Common myeloid progenitor, CD34-positive (primary cell): ENCODE measurements at regions not wholly inside any gene's neighbourhood (a gene's known extent, or its start where the extent isn't known, plus 50 kb on each side); places are given as distances from the start of the nearest gene placed in this dataset.

ENCODE experiments used
- CTCF ChIA-PET: fragments of 350-600 bp; sonication (Branson Sonifier 250); formaldehyde crosslinking; loops from one replicate; lab custom pipeline; 2021; ENCODE audit warnings: antibody characterized with exemption; lab: Charles Lee
- POLR2A ChIA-PET: fragments of 350-600 bp; sonication (Branson Sonifier 250); formaldehyde crosslinking; loops from one replicate; lab custom pipeline; 2021; ENCODE audit warnings: antibody characterized with exemption; lab: Charles Lee
- DNase-seq, 3 donors: peaks; one replicate each; pipeline versions ENCODE4 v3.0.0 to v3.0.0-alpha.2; 2013
- H3K27ac ChIP-seq, 2 experiments: 1 replicate in 1 of 2; 2 replicates in 1 of 2; pipeline ENCODE4 v1.7.0; 2013; ENCODE audit warnings: inconsistent platforms in 2 of 2, low read length in 2 of 2, mild to moderate bottlenecking in 2 of 2, low read depth in 1 of 2, moderate library complexity in 1 of 2; ENCODE audit not compliant: severe bottlenecking in 2 of 2, insufficient read depth in 1 of 2, poor library complexity in 1 of 2
- H3K27me3 ChIP-seq, 5 experiments: replicated peaks in 2 of 5; 1 replicate in 3 of 5; 2 replicates in 2 of 5; pipeline versions ENCODE4 v1.6.1 to v1.7.0; 2013; ENCODE audit warnings: low read length in 4 of 5, mild to moderate bottlenecking in 2 of 5, moderate library complexity in 2 of 5, inconsistent platforms in 1 of 5; ENCODE audit not compliant: insufficient read depth in 5 of 5, control insufficient read depth in 4 of 5
- H3K36me3 ChIP-seq, 4 experiments: 1 replicate in 2 of 4; 2 replicates in 2 of 4; pipeline versions ENCODE4 v1.6.1 to v1.7.0; 2013; ENCODE audit warnings: low read length in 3 of 4, control low read depth in 1 of 4, mild to moderate bottlenecking in 1 of 4; ENCODE audit not compliant: control insufficient read depth in 4 of 4, insufficient read depth in 4 of 4
- H3K4me1 ChIP-seq, 4 experiments: 1 replicate in 3 of 4; 2 replicates in 1 of 4; pipeline versions ENCODE4 v1.6.1 to v1.7.1; 2013; ENCODE audit warnings: low read length in 3 of 4, mild to moderate bottlenecking in 3 of 4, control low read depth in 1 of 4, inconsistent platforms in 1 of 4, moderate library complexity in 1 of 4; ENCODE audit not compliant: control insufficient read depth in 4 of 4, insufficient read depth in 4 of 4; ENCODE audit errors: control extremely low read depth in 1 of 4
- H3K4me3 ChIP-seq, 7 experiments: 1 replicate in 4 of 7; 2 replicates in 3 of 7; pipeline versions ENCODE4 v1.5.1 to v1.7.0; 2013; ENCODE audit warnings: mild to moderate bottlenecking in 7 of 7, low read length in 6 of 7, moderate library complexity in 6 of 7, inconsistent platforms in 2 of 7, low read depth in 2 of 7, control low read depth in 1 of 7; ENCODE audit not compliant: insufficient read depth in 4 of 7, control insufficient read depth in 1 of 7; ENCODE audit errors: extremely low read depth in 1 of 7
- H3K9me3 ChIP-seq, 5 experiments: 1 replicate in 4 of 5; 2 replicates in 1 of 5; pipeline versions ENCODE4 v1.6.1 to v1.7.1; 2013; ENCODE audit warnings: low read length in 4 of 5, mild to moderate bottlenecking in 2 of 5, inconsistent platforms in 1 of 5, low read depth in 1 of 5, moderate library complexity in 1 of 5; ENCODE audit not compliant: control insufficient read depth in 4 of 5, insufficient read depth in 2 of 5; ENCODE audit errors: control extremely low read depth in 1 of 5
- WGBS: methylation state at CpG from one replicate; pipeline ENCODE4 v1.1.5; 2013; ENCODE audit not compliant: insufficient coverage; 5-methylcytosine and 5-hydroxymethylcytosine counted together

DNA sequence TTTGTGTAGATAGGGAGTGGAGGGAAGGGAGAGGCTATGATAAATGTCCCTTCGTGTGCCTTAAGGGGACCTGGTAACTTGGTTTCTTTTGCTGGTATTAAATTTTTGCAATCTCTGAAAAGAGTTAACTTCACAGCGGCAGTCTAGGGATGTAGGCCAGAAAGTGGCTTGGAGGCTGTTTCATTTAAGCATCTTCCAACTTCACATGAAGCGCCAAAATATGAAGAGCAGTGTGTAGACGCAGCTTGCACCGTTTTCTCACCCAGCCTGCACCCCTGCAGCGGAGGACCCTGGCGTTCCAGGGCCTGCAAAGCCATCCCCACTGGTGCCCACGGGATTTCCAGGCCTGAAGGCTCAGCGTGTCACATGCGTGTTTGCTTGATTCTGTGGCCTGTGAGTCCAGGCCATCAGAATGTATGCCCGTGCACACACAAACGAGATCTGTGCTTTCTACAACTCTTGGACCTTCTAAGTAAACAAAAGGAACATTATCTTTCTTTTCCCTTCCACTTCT is 87.2 kb upstream of the EPB41L3 start:
- ChIA-PET CTCF (no interaction called here), POLR2A (no interaction called here)
- 91% methylated on average over 11 of the region's 12 CpGs for WGBS
- Histone ChIP-seq H3K27me3 (peaks cover 15 to 68% (median 33%) of the 10 kb centered on the region in 5 experiments), H3K9me3 (peaks cover 0 to 2% (median 0%) of the 10 kb centered on the region in 5 experiments), H3K4me3 (peak overlapping the region in 2 of 7 experiments; percentile 76 to 79), H3K27ac (no peak overlapping the region), H3K36me3 (no peaks in the 10 kb centered on the region), H3K4me1 (peaks cover 0 to 32% (median 25%) of the 10 kb centered on the region in 4 experiments)
- no peak for DNase-seq

DNA sequence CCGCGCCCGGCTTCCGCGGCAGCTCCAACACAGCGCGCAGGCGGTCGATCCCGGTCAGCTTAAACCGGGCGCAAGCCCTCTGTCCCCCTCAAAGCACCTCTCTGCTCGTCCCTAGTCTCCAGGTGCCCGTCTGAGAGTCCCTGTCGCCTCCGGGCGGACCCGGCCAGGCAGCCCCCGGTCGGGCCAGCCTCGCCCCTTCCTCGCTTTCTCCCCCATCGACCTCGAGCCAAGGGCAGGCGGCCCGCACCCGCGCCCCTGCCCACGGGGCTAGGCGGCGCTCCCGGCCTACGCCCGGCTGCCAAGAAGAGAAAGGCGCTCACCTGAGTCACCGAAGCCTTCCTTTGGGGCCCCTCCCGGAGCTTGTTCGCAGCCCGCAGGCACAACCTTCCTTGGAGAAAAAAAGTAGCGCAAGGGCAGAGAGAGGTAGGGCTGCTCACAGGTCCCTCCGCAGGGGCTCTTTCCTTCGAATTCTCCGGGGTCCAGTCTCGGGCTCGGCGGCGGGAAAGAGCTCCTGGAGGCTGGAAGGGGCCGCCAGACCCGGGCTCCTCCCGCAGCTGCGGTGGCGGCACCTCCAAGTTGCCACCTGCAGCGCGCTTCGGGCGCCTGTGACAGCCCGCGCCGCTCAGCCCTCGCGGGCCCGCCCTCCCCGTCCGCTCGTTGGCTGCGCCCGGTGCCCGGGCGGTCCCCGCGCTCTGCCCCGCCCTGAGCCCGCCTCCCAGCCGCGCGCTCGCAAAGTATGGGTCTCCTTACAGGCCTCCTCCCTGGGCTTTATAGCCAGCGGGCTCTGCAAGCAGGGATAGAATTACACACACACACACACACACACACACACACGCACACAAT is 86.5 kb upstream of the EPB41L3 start:
- H3K4me1 ChIP-seq = peaks cover 0 to 32% (median 25%) of the 10 kb centered on the region in 4 experiments
- CTCF ChIA-PET = interaction anchor here (1.2 kb wide), 1 partner anchor 9 kb away, joined by 3 read pairs; no protein-coding TSS in a partner anchor
- POLR2A ChIA-PET = no interaction called here
- peak; percentile 64 to 81 (median 73) for DNase-seq
- H3K36me3 ChIP-seq = no peaks in the 10 kb centered on the region
- WGBS = under 1% methylated on average over 58 of the region's 79 CpGs
- H3K4me3 ChIP-seq = peak overlapping the region; percentile 23 to 79 (median 62)
- H3K27ac ChIP-seq = no peak overlapping the region
- peaks cover 15 to 74% (median 37%) of the 10 kb centered on the region in 5 experiments for H3K27me3 ChIP-seq
- peaks cover 0 to 2% (median 0%) of the 10 kb centered on the region in 5 experiments for H3K9me3 ChIP-seq

DNA sequence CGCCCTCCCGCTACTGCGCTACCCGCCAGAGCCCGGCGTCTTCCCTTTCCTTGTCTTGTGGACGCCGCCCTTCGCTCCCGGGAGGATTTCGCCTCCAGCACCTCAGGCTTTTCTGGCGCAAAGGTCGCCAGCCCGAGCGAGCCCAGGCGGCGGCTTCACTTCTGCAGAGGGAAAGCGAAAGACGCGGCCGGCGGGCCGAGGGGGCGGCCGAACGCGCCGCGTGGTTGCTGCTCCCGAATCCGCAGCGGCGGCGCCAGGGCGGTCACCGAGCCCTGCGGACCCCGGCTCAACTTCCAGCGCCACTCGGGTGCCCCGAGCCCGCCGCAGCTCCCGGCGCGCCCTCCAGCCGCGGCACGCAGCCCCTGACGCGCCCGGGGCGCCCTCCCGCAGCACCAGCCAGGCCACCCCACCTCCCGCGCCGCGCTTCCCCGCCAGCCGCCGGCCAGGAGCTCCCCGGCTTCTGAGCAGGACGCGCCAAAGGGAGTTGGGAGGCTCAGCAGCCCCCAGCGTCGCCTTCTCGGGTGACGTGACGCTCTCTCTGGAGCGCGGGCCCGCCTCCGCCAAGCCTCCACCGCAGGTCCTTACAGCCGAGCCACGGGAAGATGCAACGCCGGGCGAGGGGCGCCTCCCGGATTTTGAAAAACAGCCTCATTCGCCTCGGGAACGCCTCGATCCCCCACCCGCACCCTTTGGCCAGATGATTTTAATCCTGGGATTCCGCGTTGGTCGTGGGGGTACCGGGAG is 84.9 kb upstream of the EPB41L3 start:
- Histone ChIP-seq H3K36me3 (no peaks in the 10 kb centered on the region), H3K4me1 (peaks cover 0 to 40% (median 27%) of the 10 kb centered on the region in 4 experiments), H3K4me3 (peak overlapping the region; percentile 50 to 79 (median 62)), H3K27ac (no peak overlapping the region), H3K9me3 (peaks cover 0 to 2% (median 0%) of the 10 kb centered on the region in 5 experiments), H3K27me3 (peaks cover 15 to 78% (median 37%) of the 10 kb centered on the region in 5 experiments)
- DNase-seq = peak; percentile 9 to 60 (median 51)
- ChIA-PET POLR2A (no interaction called here), CTCF (interaction anchor here (0.6 to 1.1 kb wide), 3 partner anchors 9 to 554 kb away, joined by 3 to 4 read pairs (median 3); no protein-coding TSS in a partner anchor)
- WGBS = under 1% methylated on average over 83 of the region's 90 CpGs

DNA sequence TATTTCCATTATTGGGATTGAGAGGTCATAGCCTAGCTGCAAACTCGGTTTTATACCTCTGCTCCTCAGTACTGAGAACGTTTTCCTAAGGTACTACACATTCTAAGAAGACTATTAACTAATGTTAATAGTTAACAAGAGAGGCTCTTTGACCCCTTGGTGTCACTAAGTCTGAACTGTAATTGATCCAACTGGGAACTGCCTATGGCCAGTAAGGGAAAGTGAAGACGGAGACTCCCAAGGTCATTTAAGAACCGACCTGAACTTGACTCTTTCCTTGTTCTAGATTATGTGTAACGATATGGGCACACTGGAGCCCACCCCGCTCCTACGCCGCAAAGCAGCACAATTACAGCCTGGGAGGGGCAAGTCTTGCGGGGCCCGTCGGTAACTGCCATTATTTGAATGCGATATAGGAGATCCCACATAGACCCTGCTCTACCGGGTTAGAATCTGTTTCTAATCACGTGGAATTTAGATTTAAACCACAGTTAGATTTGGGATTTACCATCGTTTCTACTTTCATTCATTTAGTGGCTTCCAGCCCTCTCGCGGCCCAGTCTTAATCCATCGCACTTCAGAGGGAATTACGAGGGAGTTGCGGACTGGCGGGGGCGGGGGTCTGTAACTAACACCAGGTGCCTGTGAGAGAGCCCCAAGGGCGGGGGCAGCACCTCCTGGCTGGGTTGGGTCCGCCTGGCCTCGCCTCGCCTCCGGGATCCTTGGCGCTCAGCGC is 84.1 kb upstream of the EPB41L3 start:
- peak overlapping the region; percentile 50 to 79 (median 62) for H3K4me3 ChIP-seq
- ChIA-PET CTCF (interaction anchor here (1.1 kb wide), 1 partner anchor 553 kb away, joined by 3 read pairs; no protein-coding TSS in a partner anchor), POLR2A (no interaction called here)
- no peak overlapping the region for H3K27ac ChIP-seq
- H3K36me3 ChIP-seq = no peaks in the 10 kb centered on the region
- peak in 1 of 3 donors; percentile 11 for DNase-seq
- peaks cover 0 to 40% (median 27%) of the 10 kb centered on the region in 4 experiments for H3K4me1 ChIP-seq
- H3K9me3 ChIP-seq = peaks cover 0 to 2% (median 0%) of the 10 kb centered on the region in 5 experiments
- peaks cover 15 to 78% (median 35%) of the 10 kb centered on the region in 5 experiments for H3K27me3 ChIP-seq
- WGBS = 18% methylated on average over 16 of the region's 29 CpGs

DNA sequence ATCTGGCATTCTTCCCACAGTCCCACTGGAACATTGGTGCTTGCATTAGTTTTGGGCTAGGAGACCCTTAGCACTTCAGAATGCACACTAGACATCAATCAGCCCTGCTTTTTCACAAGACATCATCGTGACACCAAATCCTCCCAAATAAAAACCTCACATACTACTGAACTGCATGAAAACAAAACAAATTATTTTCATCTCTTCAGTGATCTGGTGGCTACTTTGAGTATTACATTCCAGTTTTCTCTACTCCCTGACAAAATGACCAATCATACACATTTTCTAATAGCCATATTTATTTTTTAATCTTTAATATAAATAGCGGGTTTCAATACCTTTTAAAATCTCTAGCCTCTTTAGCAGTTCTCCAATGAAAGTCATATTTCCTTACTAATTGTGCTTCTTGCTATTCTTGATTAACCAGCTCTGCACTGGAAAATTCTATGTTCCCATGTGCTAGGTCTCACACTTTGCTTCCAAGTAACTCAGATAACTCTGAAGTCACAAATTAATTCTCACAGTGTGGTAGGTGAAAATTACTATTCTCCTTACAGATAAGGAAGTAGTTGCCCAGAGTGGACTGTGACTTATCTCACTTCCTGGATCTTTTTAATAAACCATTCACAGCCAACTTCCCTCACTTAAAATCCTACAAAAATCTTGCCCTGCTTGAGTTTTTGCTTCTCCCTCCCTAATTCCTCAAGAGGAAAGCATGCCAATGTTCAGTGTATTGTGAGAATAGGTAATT is 82.5 kb upstream of the EPB41L3 start:
- WGBS = 83% methylated on average over 1 of the region's 2 CpGs
- Histone ChIP-seq H3K27me3 (peaks cover 12 to 63% (median 25%) of the 10 kb centered on the region in 5 experiments), H3K9me3 (no peaks in the 10 kb centered on the region), H3K27ac (no peak overlapping the region), H3K4me3 (no peak overlapping the region), H3K4me1 (peaks cover 0 to 40% (median 27%) of the 10 kb centered on the region in 4 experiments), H3K36me3 (no peaks in the 10 kb centered on the region)
- CTCF ChIA-PET = interaction anchor here (2.1 kb wide), 1 partner anchor 25 kb away, joined by 6 read pairs; no protein-coding TSS in a partner anchor
- peak in 1 of 3 donors; percentile 12 for DNase-seq
- POLR2A ChIA-PET = no interaction called here

DNA sequence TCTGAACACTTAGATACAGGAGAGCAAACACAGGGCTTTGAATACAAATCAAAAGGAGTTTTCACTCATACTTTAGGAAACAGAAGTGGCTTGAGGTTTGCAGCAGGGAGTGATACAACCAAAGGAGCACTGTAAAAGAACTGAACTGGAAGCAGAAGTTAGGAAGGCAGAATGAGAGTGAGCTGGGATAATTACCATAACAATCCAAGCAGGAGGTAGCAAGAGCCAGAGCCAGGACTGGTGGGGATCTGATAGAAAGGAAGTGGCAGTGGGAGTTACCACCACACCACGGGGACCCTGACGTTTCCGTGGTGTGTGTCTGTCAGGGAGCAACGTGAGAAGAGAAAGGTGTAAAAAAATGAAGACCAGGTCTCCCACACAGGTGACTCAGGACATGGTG is 81.3 kb upstream of the EPB41L3 start:
- no peaks in the 10 kb centered on the region for H3K36me3 ChIP-seq
- H3K4me3 ChIP-seq = no peak overlapping the region
- WGBS = 0% methylated on average over 4 of the region's 4 CpGs
- peaks cover 0 to 32% (median 22%) of the 10 kb centered on the region in 4 experiments for H3K4me1 ChIP-seq
- CTCF ChIA-PET = interaction anchor here (0.6 to 2.1 kb wide), 3 partner anchors 24 to 575 kb away, joined by 3 to 6 read pairs (median 3); no protein-coding TSS in a partner anchor
- H3K27ac ChIP-seq = no peak overlapping the region
- POLR2A ChIA-PET = no interaction called here
- H3K27me3 ChIP-seq = peaks cover 8 to 53% (median 16%) of the 10 kb centered on the region in 5 experiments
- DNase-seq = peak in 1 of 3 donors; percentile 17
- H3K9me3 ChIP-seq = no peaks in the 10 kb centered on the region
